ENCODE measurements at regions not wholly inside any gene's neighbourhood (a gene's known extent, or its start where the extent isn't known, plus 50 kb on each side); places are given as distances from the start of the nearest gene placed in this dataset.

DNA sequence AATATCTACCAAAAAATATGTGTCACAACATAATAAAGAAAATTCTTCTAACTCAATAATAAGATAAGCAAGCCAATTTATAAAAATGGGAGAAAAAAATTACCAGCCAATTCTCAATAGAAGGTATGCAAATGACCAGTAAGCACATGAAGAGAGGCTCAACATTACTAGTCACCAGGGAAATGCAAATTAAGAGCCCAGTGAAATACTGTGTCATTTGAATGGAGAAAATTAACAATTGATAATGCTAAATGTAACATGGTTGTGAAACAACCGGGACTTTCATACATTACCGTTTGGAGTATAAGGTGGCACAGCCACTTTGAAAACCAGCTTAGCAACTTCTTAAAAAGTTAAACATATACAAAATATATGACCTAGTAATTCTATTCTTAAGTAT lies 460.7 kb downstream of the IGSF11 start:
- TF ChIP-seq, protein P1, sequence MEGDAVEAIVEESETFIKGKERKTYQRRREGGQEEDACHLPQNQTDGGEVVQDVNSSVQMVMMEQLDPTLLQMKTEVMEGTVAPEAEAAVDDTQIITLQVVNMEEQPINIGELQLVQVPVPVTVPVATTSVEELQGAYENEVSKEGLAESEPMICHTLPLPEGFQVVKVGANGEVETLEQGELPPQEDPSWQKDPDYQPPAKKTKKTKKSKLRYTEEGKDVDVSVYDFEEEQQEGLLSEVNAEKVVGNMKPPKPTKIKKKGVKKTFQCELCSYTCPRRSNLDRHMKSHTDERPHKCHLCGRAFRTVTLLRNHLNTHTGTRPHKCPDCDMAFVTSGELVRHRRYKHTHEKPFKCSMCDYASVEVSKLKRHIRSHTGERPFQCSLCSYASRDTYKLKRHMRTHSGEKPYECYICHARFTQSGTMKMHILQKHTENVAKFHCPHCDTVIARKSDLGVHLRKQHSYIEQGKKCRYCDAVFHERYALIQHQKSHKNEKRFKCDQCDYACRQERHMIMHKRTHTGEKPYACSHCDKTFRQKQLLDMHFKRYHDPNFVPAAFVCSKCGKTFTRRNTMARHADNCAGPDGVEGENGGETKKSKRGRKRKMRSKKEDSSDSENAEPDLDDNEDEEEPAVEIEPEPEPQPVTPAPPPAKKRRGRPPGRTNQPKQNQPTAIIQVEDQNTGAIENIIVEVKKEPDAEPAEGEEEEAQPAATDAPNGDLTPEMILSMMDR (conservative IDR thresholded peaks at IDR 0.05; ENCODE audit: low read depth, low read length) = no peak
- TF ChIP-seq EZH2 (IDR thresholded peaks at IDR 0.05; ENCODE audit: low read length, unreplicated experiment) (no peak), EZH2phosphoT487 (IDR thresholded peaks at IDR 0.05; ENCODE audit: borderline replicate concordance, low read length) (no peak)

Data from PC-3 (cell line).